H1 (cell line): ENCODE measurements at regions not wholly inside any gene's neighbourhood (a gene's known extent, or its start where the extent isn't known, plus 50 kb on each side); places are given as distances from the start of the nearest gene placed in this dataset.

Experiments
- CTCF ChIA-PET: fragments of 300-600 bp; sonication (Branson Sonifier 250); formaldehyde crosslinking; loops from one replicate; lab custom pipeline; 2021; ENCODE audit not compliant: partially characterized antibody; lab: Charles Lee
- POLR2A ChIA-PET: fragments of 300-600 bp; sonication (Branson Sonifier 250); formaldehyde crosslinking; loops from one replicate; lab custom pipeline; 2021; ENCODE audit warnings: inconsistent platforms; ENCODE audit not compliant: partially characterized antibody; lab: Charles Lee
- DNase-seq, 2 experiments: peaks; one replicate each; pipeline versions ENCODE4 v3.0.0 to v3.0.0-alpha.2; 2010 to 2022; ENCODE audit warnings: low spot score in 2 of 2, low read depth in 1 of 2, mixed read lengths in 1 of 2
- FAIRE-seq: peaks from 2 replicates; lab custom pipeline; 2011; peaks lifted over from hg19 to GRCh38; lab: Jason Lieb, UNC
- H2AFZ ChIP-seq: 2 replicates; pipeline ENCODE4 v1.8.1; 2012; ENCODE audit warnings: low read length, inconsistent platforms
- H2AK5ac ChIP-seq: 2 replicates; pipeline ENCODE4 v1.6.1; 2013; ENCODE audit warnings: low read depth, low read length
- H2BK120ac ChIP-seq: replicated peaks from 2 replicates; pipeline ENCODE3; 2013; ENCODE audit warnings: low read depth, low read length, inconsistent platforms
- H2BK12ac ChIP-seq: 2 replicates; pipeline ENCODE4 v1.6.1; 2013; ENCODE audit warnings: low read depth, low read length
- H2BK15ac ChIP-seq: 2 replicates; pipeline ENCODE4 v1.6.1; 2013; ENCODE audit warnings: low read length
- H2BK20ac ChIP-seq: 2 replicates; pipeline ENCODE4 v1.6.1; 2013; ENCODE audit warnings: low read length
- H2BK5ac ChIP-seq: 2 replicates; pipeline ENCODE4 v1.6.1; 2013; ENCODE audit warnings: low read depth, low read length
- H3K14ac ChIP-seq: 2 replicates; pipeline ENCODE4 v1.6.1; 2013; ENCODE audit warnings: inconsistent platforms; ENCODE audit not compliant: insufficient read length
- H3K18ac ChIP-seq: 2 replicates; pipeline ENCODE4 v1.6.1; 2013; ENCODE audit warnings: low read length; ENCODE audit errors: extremely low read depth
- H3K23ac ChIP-seq: 2 replicates; pipeline ENCODE4 v1.6.1; 2013; ENCODE audit warnings: inconsistent platforms; ENCODE audit not compliant: insufficient read length
- H3K23me2 ChIP-seq: 2 replicates; pipeline ENCODE4 v1.6.1; 2013; ENCODE audit warnings: low read depth, low read length
- H3K27ac ChIP-seq: 2 replicates; pipeline ENCODE4 v1.6.1; 2011; ENCODE audit warnings: low read depth, low read length, inconsistent platforms
- H3K27me3 ChIP-seq, 4 experiments: replicated peaks in 1 of 4; 1 replicate in 1 of 4; 2 replicates in 3 of 4; pipeline versions ENCODE4 v1.6.1 to v1.8.1; 2011 to 2013; ENCODE audit warnings: low read length in 3 of 4, mild to moderate bottlenecking in 3 of 4, inconsistent platforms in 2 of 4, mixed read lengths in 2 of 4, moderate library complexity in 1 of 4; ENCODE audit not compliant: control insufficient read depth in 3 of 4, insufficient read depth in 3 of 4; ENCODE audit errors: extremely low read depth in 1 of 4
- H3K36me3 ChIP-seq, 4 experiments: 2 replicates each; pipeline versions ENCODE4 v1.6.1 to v1.8.1; 2011 to 2013; ENCODE audit warnings: mild to moderate bottlenecking in 4 of 4, low read length in 3 of 4, moderate library complexity in 2 of 4, control low read depth in 1 of 4, inconsistent platforms in 1 of 4; ENCODE audit not compliant: insufficient read depth in 4 of 4, control insufficient read depth in 2 of 4
- H3K4ac ChIP-seq: replicated peaks from 2 replicates; pipeline ENCODE3; 2013; ENCODE audit warnings: low read length, low read depth, mixed read lengths, inconsistent platforms; ENCODE audit not compliant: insufficient read length
- H3K4me1 ChIP-seq, 4 experiments: replicated peaks in 1 of 4; 1 replicate in 1 of 4; 2 replicates in 3 of 4; pipeline versions ENCODE4 v1.6.1 to v1.8.1; 2011 to 2013; ENCODE audit warnings: low read length in 3 of 4, inconsistent platforms in 2 of 4, mixed read lengths in 1 of 4; ENCODE audit not compliant: insufficient read depth in 4 of 4, control insufficient read depth in 3 of 4
- H3K4me2 ChIP-seq, 2 experiments: 2 replicates each; pipeline versions ENCODE4 v1.6.1 to v1.8.1; 2011 to 2013; ENCODE audit warnings: low read depth in 2 of 2, low read length in 2 of 2, control low read depth in 1 of 2, inconsistent platforms in 1 of 2, mild to moderate bottlenecking in 1 of 2; ENCODE audit not compliant: insufficient read depth in 1 of 2
- H3K4me3 ChIP-seq, 4 experiments: fragments of 200-600, 300-600 bp in 1 of 4; sonication (generic), shearing (Covaris generic), sonication (Bioruptor Twin) in 1 of 4; 2 replicates each; pipeline versions ENCODE4 v1.5.1 to v1.8.1; 2011 to 2016; ENCODE audit warnings: low read length in 4 of 4, low read depth in 3 of 4, control low read depth in 2 of 4, inconsistent platforms in 2 of 4, mild to moderate bottlenecking in 2 of 4, mixed read lengths in 1 of 4, moderate library complexity in 1 of 4; ENCODE audit not compliant: insufficient read depth in 2 of 4; ENCODE audit errors: extremely low read depth in 1 of 4
- H3K56ac ChIP-seq: replicated peaks from 2 replicates; pipeline ENCODE3; 2013; ENCODE audit warnings: low read depth, mild to moderate bottlenecking, mixed read lengths, low read length, inconsistent platforms; ENCODE audit not compliant: insufficient read length
- H3K79me1 ChIP-seq: 2 replicates; pipeline ENCODE4 v1.6.1; 2013; ENCODE audit warnings: low read depth, low read length, control low read depth
- H3K79me2 ChIP-seq, 2 experiments: 2 replicates each; pipeline versions ENCODE4 v1.6.1 to v1.8.1; 2012 to 2013; ENCODE audit warnings: low read length in 2 of 2, mild to moderate bottlenecking in 2 of 2, inconsistent platforms in 1 of 2; ENCODE audit not compliant: insufficient read depth in 2 of 2, control insufficient read depth in 1 of 2
- H3K9ac ChIP-seq, 4 experiments: replicated peaks in 1 of 4; 1 replicate in 1 of 4; 2 replicates in 3 of 4; pipeline versions ENCODE4 v1.6.1 to v1.8.1; 2011 to 2013; ENCODE audit warnings: low read depth in 3 of 4, low read length in 3 of 4, control low read depth in 2 of 4, mild to moderate bottlenecking in 2 of 4, moderate library complexity in 2 of 4, inconsistent platforms in 1 of 4; ENCODE audit errors: extremely low read depth in 1 of 4
- H3K9me3 ChIP-seq, 2 experiments: 2 replicates each; pipeline versions ENCODE4 v1.6.1 to v1.8.1; 2012 to 2013; ENCODE audit warnings: mild to moderate bottlenecking in 2 of 2, moderate library complexity in 2 of 2, control low read depth in 1 of 2, inconsistent platforms in 1 of 2, low read depth in 1 of 2, low read length in 1 of 2, mixed read lengths in 1 of 2; ENCODE audit not compliant: insufficient read depth in 2 of 2
- H4K20me1 ChIP-seq, 2 experiments: replicated peaks in 1 of 2; 2 replicates each; pipeline versions ENCODE3 to v1.8.1; 2011 to 2013; ENCODE audit warnings: inconsistent platforms in 2 of 2, low read length in 2 of 2, mild to moderate bottlenecking in 1 of 2; ENCODE audit not compliant: insufficient read depth in 2 of 2, control insufficient read depth in 1 of 2
- H4K5ac ChIP-seq: 2 replicates; pipeline ENCODE4 v1.6.1; 2013; ENCODE audit warnings: low read length, low read depth, mixed read lengths, inconsistent platforms; ENCODE audit not compliant: insufficient read length
- H4K8ac ChIP-seq: 2 replicates; pipeline ENCODE4 v1.8.0; 2013; ENCODE audit warnings: mild to moderate bottlenecking, moderate library complexity, low read length, inconsistent platforms; ENCODE audit not compliant: insufficient read depth; ENCODE audit errors: extremely low read depth
- H4K91ac ChIP-seq: replicated peaks from 2 replicates; pipeline ENCODE3; 2013; ENCODE audit warnings: low read length, mixed read lengths, inconsistent platforms; ENCODE audit not compliant: insufficient read length
- ASH2L ChIP-seq: fragments of 200-600, 300-600 bp; sonication (generic); IDR thresholded peaks from one replicate; pipeline ENCODE4 v1.7.1; 2017; ENCODE audit warnings: low read length
- ATF2 ChIP-seq: IDR thresholded peaks from 2 replicates; pipeline ENCODE4 v1.6.1; 2012; ENCODE audit warnings: low read length, inconsistent platforms
- EZH2 ChIP-seq: fragments of 200-600 bp; sonication (generic); IDR thresholded peaks from 2 replicates; pipeline ENCODE4 v1.7.1; 2012; ENCODE audit warnings: low read depth, mild to moderate bottlenecking, moderate library complexity, low read length, inconsistent platforms; ENCODE audit not compliant: severe bottlenecking
- FOSL1 ChIP-seq: IDR thresholded peaks from 2 replicates; pipeline ENCODE4 v1.6.1; 2011; ENCODE audit warnings: mild to moderate bottlenecking, low read depth, low read length, moderate library complexity; ENCODE audit not compliant: insufficient read depth
- JUN ChIP-seq: IDR thresholded peaks from 2 replicates; pipeline ENCODE4 v1.6.1; 2011; ENCODE audit warnings: low read depth, mild to moderate bottlenecking, improper control_type of control experiment, low read length
- KDM5A ChIP-seq: fragments of 200-600 bp; IDR thresholded peaks from 2 replicates; pipeline ENCODE4 v1.7.1; 2012; ENCODE audit warnings: mild to moderate bottlenecking, low read length, inconsistent platforms, mixed read lengths
- MAFK ChIP-seq: IDR thresholded peaks from 2 replicates; pipeline ENCODE4 v1.6.1; 2012; ENCODE audit warnings: low read depth, mild to moderate bottlenecking, improper control_type of control experiment, low read length
- MAX ChIP-seq: IDR thresholded peaks from 2 replicates; pipeline ENCODE4 v1.6.1; 2012; ENCODE audit warnings: inconsistent platforms
- POLR2AphosphoS5 ChIP-seq: IDR thresholded peaks from 2 replicates; pipeline ENCODE4 v1.6.1; 2011; ENCODE audit warnings: low read depth, low read length
- RBBP5 ChIP-seq: IDR thresholded peaks from 2 replicates; pipeline ENCODE4 v1.7.1; 2012; ENCODE audit warnings: low read depth, mild to moderate bottlenecking, inconsistent platforms, low read length, moderate library complexity, borderline replicate concordance
- TBP ChIP-seq: IDR thresholded peaks from 2 replicates; pipeline ENCODE4 v1.6.1; 2011; ENCODE audit warnings: low read depth, low read length, improper control_type of control experiment
- WGBS, 2 experiments: shearing (Covaris generic) in 1 of 2; methylation state at CpG; one replicate each; pipeline versions ENCODE4 v1.1.6 to v1.1.7; 2013 to 2015; ENCODE audit warnings: low lambda C conversion rate in 2 of 2, mixed read lengths in 2 of 2, inconsistent platforms in 1 of 2, low coverage in 1 of 2, missing lambda C conversion rate in 1 of 2; ENCODE audit not compliant: insufficient replicate concordance in 2 of 2, insufficient coverage in 1 of 2, insufficient read length in 1 of 2; ENCODE audit errors: extremely low coverage in 1 of 2, missing lambda C conversion rate in 1 of 2; 5-methylcytosine and 5-hydroxymethylcytosine counted together
- TF ChIP-seq, protein P1 (sequence below): IDR thresholded peaks from 2 replicates; pipeline ENCODE4 v1.6.1; 2012; ENCODE audit warnings: inconsistent platforms

DNA sequence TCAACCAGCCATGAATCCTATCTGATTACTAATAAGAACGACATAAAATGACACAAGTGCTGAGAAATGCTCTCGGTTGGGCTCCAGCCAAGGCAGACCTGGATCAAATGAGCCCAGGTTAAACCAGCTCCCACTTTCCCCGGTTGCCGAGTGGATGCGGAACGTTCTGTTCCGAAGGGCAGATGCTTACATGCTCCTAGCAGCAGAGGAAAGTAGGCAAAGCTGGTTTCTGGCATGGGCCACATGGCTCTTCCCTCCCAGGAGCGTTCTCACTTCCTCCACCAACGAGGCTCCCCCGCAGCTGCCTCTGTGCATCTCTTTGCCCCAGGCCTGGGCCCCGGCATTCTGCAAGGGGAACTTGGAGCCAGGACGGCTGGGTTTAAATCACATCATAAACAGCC is 61.8 kb upstream of the SDK1 start:
- DNase-seq = no peak
- CTCF ChIA-PET = interaction anchor here (0.6 kb wide), 1 partner anchor 844 kb away, joined by 4 read pairs; no protein-coding TSS in a partner anchor
- 92% methylated on average over 12 of the region's 12 CpGs; no CpG with 5 or more reads in 1 of the 2 experiments for WGBS, 2 experiments
- TF ChIP-seq TBP (no peak), JUN (no peak), FOSL1 (no peak), MAFK (no peak), RBBP5 (no peak), POLR2AphosphoS5 (no peak), EZH2 (no peak), ASH2L (no peak), KDM5A (no peak), MAX (0 out of 2 replicates have a peak, but pooled peaks have one; percentile 29), ATF2 (no peak)
- TF ChIP-seq, protein P1, sequence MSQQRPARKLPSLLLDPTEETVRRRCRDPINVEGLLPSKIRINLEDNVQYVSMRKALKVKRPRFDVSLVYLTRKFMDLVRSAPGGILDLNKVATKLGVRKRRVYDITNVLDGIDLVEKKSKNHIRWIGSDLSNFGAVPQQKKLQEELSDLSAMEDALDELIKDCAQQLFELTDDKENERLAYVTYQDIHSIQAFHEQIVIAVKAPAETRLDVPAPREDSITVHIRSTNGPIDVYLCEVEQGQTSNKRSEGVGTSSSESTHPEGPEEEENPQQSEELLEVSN = peak; percentile 66

More for the DNA sequence above, 61.8 kb upstream of the SDK1 start:
- no peak overlapping the region for H2BK5ac ChIP-seq
- H3K79me1 ChIP-seq = no peaks in the 10 kb centered on the region
- no peak overlapping the region for H3K27ac ChIP-seq
- H3K4me2 ChIP-seq = no peak overlapping the region
- peak overlapping the region; percentile 59; the same call in 1 of the 2 replicates for H4K8ac ChIP-seq
- H4K5ac ChIP-seq = no peak overlapping the region
- H3K9ac ChIP-seq = no peak overlapping the region
- H3K56ac ChIP-seq = no peak overlapping the region
- no peak overlapping the region for H3K14ac ChIP-seq
- no peak for FAIRE-seq
- H3K9me3 ChIP-seq = peaks cover 3 to 4% of the 10 kb centered on the region in 2 experiments; a peak in 2 of 4 replicates
- no peak overlapping the region for H2BK15ac ChIP-seq
- no peak overlapping the region for H3K4me3 ChIP-seq
- no peak overlapping the region for H2AK5ac ChIP-seq
- H2AFZ ChIP-seq = no peak overlapping the region
- peaks cover 6% of the 10 kb centered on the region; the same call in 1 of the 2 replicates for H3K23me2 ChIP-seq
- no peaks in the 10 kb centered on the region for H3K36me3 ChIP-seq
- H2BK120ac ChIP-seq = no peak overlapping the region
- no peaks in the 10 kb centered on the region for H3K79me2 ChIP-seq
- H4K91ac ChIP-seq = no peak overlapping the region
- H3K27me3 ChIP-seq = no peaks in the 10 kb centered on the region
- no peak overlapping the region for H2BK12ac ChIP-seq
- H3K23ac ChIP-seq = no peak overlapping the region
- H3K4me1 ChIP-seq = peaks cover 0 to 3% (median 0%) of the 10 kb centered on the region in 4 experiments; a peak in 1 of 7 replicates
- POLR2A ChIA-PET = no interaction called here
- H3K18ac ChIP-seq = no peak overlapping the region
- H3K4ac ChIP-seq = no peak overlapping the region
- H2BK20ac ChIP-seq = no peak overlapping the region
- H4K20me1 ChIP-seq = peaks cover 0 to 5% of the 10 kb centered on the region in 2 experiments
